ENCODE measurements at regions not wholly inside any gene's neighbourhood (a gene's known extent, or its start where the extent isn't known, plus 50 kb on each side); places are given as distances from the start of the nearest gene placed in this dataset.

GRCh38 chr13:103663996-103664395 is 597.8 kb upstream of the SLC10A2 start:
- TF ChIP-seq CTCF (IDR thresholded peaks at IDR 0.05), result no peak

GRCh38 chr13:103656311-103656710 is 590.1 kb upstream of the SLC10A2 start:
- no peak for TF ChIP-seq CTCF (IDR thresholded peaks at IDR 0.05)

GRCh38 chr13:103640606-103641005 is 574.4 kb upstream of the SLC10A2 start:
- no peak for TF ChIP-seq CTCF (IDR thresholded peaks at IDR 0.05)

- TF ChIP-seq CTCF (IDR thresholded peaks at IDR 0.05), result no peak
These were observed 573.1 kb upstream of the SLC10A2 start for GRCh38 chr13:103639326-103639725.

- no peak for TF ChIP-seq CTCF (IDR thresholded peaks at IDR 0.05)
These were observed 572.5 kb upstream of the SLC10A2 start for GRCh38 chr13:103638706-103639105.

GRCh38 chr13:103634066-103634465 is 567.8 kb upstream of the SLC10A2 start:
- no peak for TF ChIP-seq CTCF (IDR thresholded peaks at IDR 0.05)

- no peak for TF ChIP-seq CTCF (IDR thresholded peaks at IDR 0.05)
These were observed 559.0 kb upstream of the SLC10A2 start for GRCh38 chr13:103625194-103625593.

- TF ChIP-seq CTCF (IDR thresholded peaks at IDR 0.05), result no peak
These were observed 551.9 kb upstream of the SLC10A2 start for GRCh38 chr13:103618151-103618550.
